ENCODE measurements at regions not wholly inside any gene's neighbourhood (a gene's known extent, or its start where the extent isn't known, plus 50 kb on each side); places are given as distances from the start of the nearest gene placed in this dataset.
"Not testable (repeated sequence)": the region's sequence is repeated elsewhere in the genome, so short reads cannot be mapped to it uniquely, and the experiment has no call there.

GRCh38 chr9:24897826-24898225 is 352.1 kb upstream of the IZUMO3 start:
- 89 to 96% methylated on average over 13 to 14 of the region's 15 CpGs for WGBS, 2 experiments (ENCODE audit: insufficient coverage in 2 of 2)

GRCh38 chr9:24881361-24881760 is 335.7 kb upstream of the IZUMO3 start:
- Histone ChIP-seq H3K27ac (ENCODE audit: low read depth, low read length, severe bottlenecking) (no peak overlapping the region), H3K36me3 (ENCODE audit: control insufficient read depth, insufficient read depth, low read length) (no peaks in the 10 kb centered on the region), H3K4me3 (ENCODE audit: extremely low read depth, insufficient read depth, low read length, poor library complexity, severe bottlenecking) (no peak overlapping the region), H3K9me3 (ENCODE audit: control insufficient read depth, low read length) (no peaks in the 10 kb centered on the region), H3K4me1 (ENCODE audit: control insufficient read depth, insufficient read depth, low read length, poor library complexity, severe bottlenecking) (no peaks in the 10 kb centered on the region)
- WGBS, 2 experiments (ENCODE audit: insufficient coverage in 2 of 2) = no CpG with 5 or more reads among the region's 3 CpGs

More at GRCh38 chr9:24897826-24898225, 352.1 kb upstream of the IZUMO3 start:
- no peaks in the 10 kb centered on the region for H3K36me3 ChIP-seq (ENCODE audit: control insufficient read depth, insufficient read depth, low read length)
- no peak overlapping the region for H3K27ac ChIP-seq (ENCODE audit: low read depth, low read length, severe bottlenecking)
- no peaks in the 10 kb centered on the region for H3K9me3 ChIP-seq (ENCODE audit: control insufficient read depth, low read length)
- no peak overlapping the region for H3K4me3 ChIP-seq (ENCODE audit: extremely low read depth, insufficient read depth, low read length, poor library complexity, severe bottlenecking)
- no peaks in the 10 kb centered on the region for H3K4me1 ChIP-seq (ENCODE audit: control insufficient read depth, insufficient read depth, low read length, poor library complexity, severe bottlenecking)

- Histone ChIP-seq H3K27ac (ENCODE audit: low read depth, low read length, severe bottlenecking) (no peak overlapping the region), H3K9me3 (ENCODE audit: control insufficient read depth, low read length) (no peaks in the 10 kb centered on the region), H3K4me3 (ENCODE audit: extremely low read depth, insufficient read depth, low read length, poor library complexity, severe bottlenecking) (no peak overlapping the region), H3K36me3 (ENCODE audit: control insufficient read depth, insufficient read depth, low read length) (no peaks in the 10 kb centered on the region), H3K4me1 (ENCODE audit: control insufficient read depth, insufficient read depth, low read length, poor library complexity, severe bottlenecking) (no peaks in the 10 kb centered on the region)
- 80% methylated on average over 1 of the region's 2 CpGs; no CpG with 5 or more reads in 1 of the 2 experiments for WGBS, 2 experiments (ENCODE audit: insufficient coverage in 2 of 2)
Observed at GRCh38 chr9:24879591-24879990, 333.9 kb upstream of the IZUMO3 start.

DNA sequence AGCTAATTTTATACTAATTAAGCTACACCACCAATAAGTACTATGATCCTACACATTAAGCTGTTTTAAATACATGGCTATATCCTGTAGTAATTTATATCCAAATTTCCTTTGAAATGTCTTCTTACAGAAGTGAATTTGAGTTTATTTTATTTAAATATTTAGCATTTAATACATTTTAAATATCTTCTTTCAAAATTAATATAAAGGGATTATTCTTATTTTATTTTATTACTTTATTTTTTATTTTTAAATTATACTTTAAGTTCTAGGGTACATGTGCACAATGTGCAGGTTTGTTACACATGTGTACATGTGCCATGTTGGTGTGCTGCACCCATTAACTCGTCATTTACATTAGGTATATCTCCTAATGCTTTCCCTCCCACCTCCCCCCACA is 310.9 kb upstream of the IZUMO3 start:
- no CpG with 5 or more reads among the region's 1 CpG for WGBS, 2 experiments (ENCODE audit: insufficient coverage in 2 of 2)

GRCh38 chr9:24846248-24846912 is 300.7 kb upstream of the IZUMO3 start:
- H3K36me3 ChIP-seq (ENCODE audit: control insufficient read depth, insufficient read depth, low read length) = no peaks in the 10 kb centered on the region
- no peaks in the 10 kb centered on the region for H3K4me1 ChIP-seq (ENCODE audit: control insufficient read depth, insufficient read depth, low read length, poor library complexity, severe bottlenecking)
- no peaks in the 10 kb centered on the region for H3K9me3 ChIP-seq (ENCODE audit: control insufficient read depth, low read length)
- no peak overlapping the region for H3K4me3 ChIP-seq (ENCODE audit: extremely low read depth, insufficient read depth, low read length, poor library complexity, severe bottlenecking)
- 96 to 100% methylated on average over 2 to 3 of the region's 3 CpGs for WGBS, 2 experiments (ENCODE audit: insufficient coverage in 2 of 2)
- H3K27ac ChIP-seq (ENCODE audit: low read depth, low read length, severe bottlenecking) = no peak overlapping the region

More for the DNA sequence above, 310.9 kb upstream of the IZUMO3 start:
- H3K36me3 ChIP-seq (ENCODE audit: control insufficient read depth, insufficient read depth, low read length); H3K4me1 ChIP-seq (ENCODE audit: control insufficient read depth, insufficient read depth, low read length, poor library complexity, severe bottlenecking); H3K9me3 ChIP-seq (ENCODE audit: control insufficient read depth, low read length); H3K4me3 ChIP-seq (ENCODE audit: extremely low read depth, insufficient read depth, low read length, poor library complexity, severe bottlenecking); H3K27ac ChIP-seq (ENCODE audit: low read depth, low read length, severe bottlenecking): not testable (repeated sequence)

GRCh38 chr9:24844217-24844616 is 298.5 kb upstream of the IZUMO3 start:
- 80% methylated on average over 1 of the region's 2 CpGs; no CpG with 5 or more reads in 1 of the 2 experiments for WGBS, 2 experiments (ENCODE audit: insufficient coverage in 2 of 2)
- H3K9me3 ChIP-seq (ENCODE audit: control insufficient read depth, low read length) = no peaks in the 10 kb centered on the region
- no peaks in the 10 kb centered on the region for H3K36me3 ChIP-seq (ENCODE audit: control insufficient read depth, insufficient read depth, low read length)
- no peaks in the 10 kb centered on the region for H3K4me1 ChIP-seq (ENCODE audit: control insufficient read depth, insufficient read depth, low read length, poor library complexity, severe bottlenecking)
- no peak overlapping the region for H3K27ac ChIP-seq (ENCODE audit: low read depth, low read length, severe bottlenecking)
- H3K4me3 ChIP-seq (ENCODE audit: extremely low read depth, insufficient read depth, low read length, poor library complexity, severe bottlenecking) = no peak overlapping the region

DNA sequence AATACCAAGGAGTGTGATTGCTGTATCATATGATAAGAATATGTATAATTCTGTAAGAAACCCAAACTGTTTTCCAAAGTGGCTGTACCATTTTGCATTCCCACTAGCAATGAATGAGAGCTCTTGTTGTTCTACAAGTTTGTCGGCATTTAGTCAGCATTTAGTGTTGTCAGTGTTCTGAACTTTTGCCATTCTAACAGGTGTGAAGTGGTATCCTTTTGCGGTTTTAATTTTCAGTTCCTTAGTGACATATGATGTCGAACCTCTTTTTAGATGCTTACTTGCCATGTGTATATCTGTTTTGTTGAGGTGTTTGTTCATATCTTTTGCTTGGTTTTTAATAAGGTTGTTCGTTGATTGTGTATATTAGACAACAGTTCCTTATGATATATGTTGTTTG is 296.3 kb upstream of the IZUMO3 start:
- Histone ChIP-seq H3K27ac (ENCODE audit: low read depth, low read length, severe bottlenecking) (no peak overlapping the region), H3K9me3 (ENCODE audit: control insufficient read depth, low read length) (no peaks in the 10 kb centered on the region), H3K4me3 (ENCODE audit: extremely low read depth, insufficient read depth, low read length, poor library complexity, severe bottlenecking) (no peak overlapping the region), H3K4me1 (ENCODE audit: control insufficient read depth, insufficient read depth, low read length, poor library complexity, severe bottlenecking) (no peaks in the 10 kb centered on the region), H3K36me3 (ENCODE audit: control insufficient read depth, insufficient read depth, low read length) (no peaks in the 10 kb centered on the region)
- 92 to 100% methylated on average over 2 of the region's 4 CpGs for WGBS, 2 experiments (ENCODE audit: insufficient coverage in 2 of 2)

GRCh38 chr9:24832307-24832706 is 286.6 kb upstream of the IZUMO3 start:
- H3K27ac ChIP-seq (ENCODE audit: low read depth, low read length, severe bottlenecking) = no peak overlapping the region
- no peaks in the 10 kb centered on the region for H3K4me1 ChIP-seq (ENCODE audit: control insufficient read depth, insufficient read depth, low read length, poor library complexity, severe bottlenecking)
- no peaks in the 10 kb centered on the region for H3K9me3 ChIP-seq (ENCODE audit: control insufficient read depth, low read length)
- H3K4me3 ChIP-seq (ENCODE audit: extremely low read depth, insufficient read depth, low read length, poor library complexity, severe bottlenecking) = no peak overlapping the region
- 20% methylated on average over 1 of the region's 2 CpGs; no CpG with 5 or more reads in 1 of the 2 experiments for WGBS, 2 experiments (ENCODE audit: insufficient coverage in 2 of 2)
- H3K36me3 ChIP-seq (ENCODE audit: control insufficient read depth, insufficient read depth, low read length) = no peaks in the 10 kb centered on the region

- no peaks in the 10 kb centered on the region for H3K36me3 ChIP-seq (ENCODE audit: control insufficient read depth, insufficient read depth, low read length)
- no peak overlapping the region for H3K27ac ChIP-seq (ENCODE audit: low read depth, low read length, severe bottlenecking)
- no CpG with 5 or more reads among the region's 2 CpGs for WGBS, 2 experiments (ENCODE audit: insufficient coverage in 2 of 2)
- H3K4me1 ChIP-seq (ENCODE audit: control insufficient read depth, insufficient read depth, low read length, poor library complexity, severe bottlenecking) = no peaks in the 10 kb centered on the region
- no peak overlapping the region for H3K4me3 ChIP-seq (ENCODE audit: extremely low read depth, insufficient read depth, low read length, poor library complexity, severe bottlenecking)
- H3K9me3 ChIP-seq (ENCODE audit: control insufficient read depth, low read length) = no peaks in the 10 kb centered on the region
Observed at GRCh38 chr9:24828687-24829086, 283.0 kb upstream of the IZUMO3 start.

GRCh38 chr9:24824607-24825006 is 278.9 kb upstream of the IZUMO3 start:
- no peak overlapping the region for H3K27ac ChIP-seq (ENCODE audit: low read depth, low read length, severe bottlenecking)
- no peak overlapping the region for H3K4me3 ChIP-seq (ENCODE audit: extremely low read depth, insufficient read depth, low read length, poor library complexity, severe bottlenecking)
- H3K36me3 ChIP-seq (ENCODE audit: control insufficient read depth, insufficient read depth, low read length) = no peaks in the 10 kb centered on the region
- H3K4me1 ChIP-seq (ENCODE audit: control insufficient read depth, insufficient read depth, low read length, poor library complexity, severe bottlenecking) = no peaks in the 10 kb centered on the region
- no peaks in the 10 kb centered on the region for H3K9me3 ChIP-seq (ENCODE audit: control insufficient read depth, low read length)

DNA sequence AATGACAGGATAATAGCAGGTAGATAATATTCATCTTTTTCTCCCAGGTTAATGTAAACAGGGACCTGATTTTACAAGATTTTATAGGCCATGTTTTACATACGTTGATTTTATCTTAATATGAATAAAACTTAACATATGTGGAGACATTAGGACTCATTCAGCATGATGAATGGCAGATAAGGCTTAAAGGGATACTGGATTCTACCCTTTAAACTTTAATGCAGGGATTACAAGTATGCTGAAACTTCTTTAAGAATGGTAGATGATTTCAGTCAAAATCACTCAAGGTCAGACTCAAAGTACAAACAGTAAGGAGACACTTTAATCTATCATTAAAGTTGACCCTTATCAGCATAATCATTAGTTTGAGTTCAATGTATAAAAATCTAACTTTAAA is 274.5 kb upstream of the IZUMO3 start:
- no CpG with 5 or more reads among the region's 1 CpG for WGBS, 2 experiments (ENCODE audit: insufficient coverage in 2 of 2)

More for the DNA sequence above, 274.5 kb upstream of the IZUMO3 start:
- H3K4me3 ChIP-seq (ENCODE audit: extremely low read depth, insufficient read depth, low read length, poor library complexity, severe bottlenecking) = no peak overlapping the region
- no peaks in the 10 kb centered on the region for H3K4me1 ChIP-seq (ENCODE audit: control insufficient read depth, insufficient read depth, low read length, poor library complexity, severe bottlenecking)
- H3K9me3 ChIP-seq (ENCODE audit: control insufficient read depth, low read length) = no peaks in the 10 kb centered on the region
- H3K27ac ChIP-seq (ENCODE audit: low read depth, low read length, severe bottlenecking) = no peak overlapping the region
- no peaks in the 10 kb centered on the region for H3K36me3 ChIP-seq (ENCODE audit: control insufficient read depth, insufficient read depth, low read length)
